Dedifferentiated amniotic fluid mesenchymal stem cell (primary cell): ENCODE measurements at regions not wholly inside any gene's neighbourhood (a gene's known extent, or its start where the extent isn't known, plus 50 kb on each side); places are given as distances from the start of the nearest gene placed in this dataset.
A peak's percentile ranks its signal among the peaks of the same experiment; 100 is the strongest.

ENCODE experiments used
- DNase-seq: peaks from one replicate; pipeline ENCODE4 v3.0.0-alpha.2; 2016; ENCODE audit errors: extremely low spot score

GRCh38 chr21:29228306-29228705, 70.4 kb upstream of the BACH1 start:
- DNase-seq, result no peak

GRCh38 chr21:29230551-29231261, 68.0 kb upstream of the BACH1 start:
- DNase-seq, result no peak

GRCh38 chr21:29231756-29232529, 66.8 kb upstream of the BACH1 start:
- no peak for DNase-seq

- DNase-seq, result no peak
These were observed 66.0 kb upstream of the BACH1 start for GRCh38 chr21:29232530-29233255.

GRCh38 chr21:29233256-29233546, 65.5 kb upstream of the BACH1 start:
- no peak for DNase-seq

GRCh38 chr21:29233611-29234540, 64.8 kb upstream of the BACH1 start:
- no peak for DNase-seq

GRCh38 chr21:29235714-29236197, 63.0 kb upstream of the BACH1 start:
- no peak for DNase-seq

GRCh38 chr21:29236201-29236600, 62.5 kb upstream of the BACH1 start:
- no peak for DNase-seq

GRCh38 chr21:29237110-29238052, 61.3 kb upstream of the BACH1 start:
- DNase-seq, result peak; percentile 51

- DNase-seq, result no peak
These were observed 60.4 kb upstream of the BACH1 start for GRCh38 chr21:29238053-29238966.

- DNase-seq, result no peak
These were observed 59.8 kb upstream of the BACH1 start for GRCh38 chr21:29238967-29239290.

- DNase-seq, result no peak
These were observed 58.6 kb upstream of the BACH1 start for GRCh38 chr21:29240136-29240535.

GRCh38 chr21:29242201-29242600, 56.5 kb upstream of the BACH1 start:
- DNase-seq, result no peak

GRCh38 chr21:29243188-29243587, 55.5 kb upstream of the BACH1 start:
- no peak for DNase-seq

GRCh38 chr21:29245104-29245643, 53.5 kb upstream of the BACH1 start:
- no peak for DNase-seq

- no peak for DNase-seq
These were observed 52.9 kb upstream of the BACH1 start for GRCh38 chr21:29245863-29246262.

- no peak for DNase-seq
These were observed 52.1 kb upstream of the BACH1 start for GRCh38 chr21:29246614-29247013.

GRCh38 chr21:29248124-29248523, 50.6 kb upstream of the BACH1 start:
- no peak for DNase-seq
